Osteoblast (primary cell): ENCODE measurements at regions not wholly inside any gene's neighbourhood (a gene's known extent, or its start where the extent isn't known, plus 50 kb on each side); places are given as distances from the start of the nearest gene placed in this dataset.

ENCODE experiments used
- DNase-seq: peaks from one replicate; pipeline ENCODE4 v3.0.0; 2011; ENCODE audit warnings: low spot score, mixed read lengths; ENCODE audit not compliant: insufficient read length; ENCODE audit errors: missing footprints
- H2AFZ ChIP-seq: 2 replicates; pipeline ENCODE4 v1.6.0; 2011; ENCODE audit warnings: mild to moderate bottlenecking, low read length
- H3K27ac ChIP-seq: 2 replicates; pipeline ENCODE4 v1.5.1; 2011; ENCODE audit warnings: mild to moderate bottlenecking, low read depth, low read length, moderate library complexity
- H3K27me3 ChIP-seq: 2 replicates; pipeline ENCODE4 v1.6.0; 2012; ENCODE audit warnings: mild to moderate bottlenecking, control low read depth, inconsistent platforms, low read length, moderate library complexity; ENCODE audit not compliant: insufficient read depth
- H3K36me3 ChIP-seq: 2 replicates; pipeline ENCODE4 v1.5.1; 2011; ENCODE audit warnings: mild to moderate bottlenecking, low read length, control low read depth, moderate library complexity; ENCODE audit not compliant: insufficient read depth
- H3K4me1 ChIP-seq: 2 replicates; pipeline ENCODE4 v1.5.1; 2011; ENCODE audit warnings: mild to moderate bottlenecking, low read length, control low read depth, moderate library complexity; ENCODE audit not compliant: insufficient read depth
- H3K4me2 ChIP-seq: 2 replicates; pipeline ENCODE4 v1.6.0; 2011; ENCODE audit warnings: mild to moderate bottlenecking, low read length; ENCODE audit not compliant: insufficient read depth
- H3K4me3 ChIP-seq: fragments of 200-600 bp; sonication (generic); 3 replicates; pipeline ENCODE4 v1.5.1; 2012; ENCODE audit warnings: mild to moderate bottlenecking, low read length, inconsistent platforms; ENCODE audit not compliant: insufficient read depth
- H3K79me2 ChIP-seq: 2 replicates; pipeline ENCODE4 v1.6.0; 2012; ENCODE audit warnings: mild to moderate bottlenecking, low read length, control low read depth, inconsistent platforms; ENCODE audit not compliant: insufficient read depth
- H3K9me3 ChIP-seq: 2 replicates; pipeline ENCODE4 v1.5.1; 2011; ENCODE audit warnings: low read depth, low read length, control low read depth
- H4K20me1 ChIP-seq: 2 replicates; pipeline ENCODE4 v1.6.0; 2012; ENCODE audit warnings: mild to moderate bottlenecking, low read length, control low read depth; ENCODE audit not compliant: insufficient read depth
- TF ChIP-seq, protein P1 (sequence below): IDR thresholded peaks from 2 replicates; pipeline ENCODE4 v1.5.1; 2011; ENCODE audit warnings: mild to moderate bottlenecking, low read depth, low read length, moderate library complexity; ENCODE audit errors: extremely low read depth

DNA sequence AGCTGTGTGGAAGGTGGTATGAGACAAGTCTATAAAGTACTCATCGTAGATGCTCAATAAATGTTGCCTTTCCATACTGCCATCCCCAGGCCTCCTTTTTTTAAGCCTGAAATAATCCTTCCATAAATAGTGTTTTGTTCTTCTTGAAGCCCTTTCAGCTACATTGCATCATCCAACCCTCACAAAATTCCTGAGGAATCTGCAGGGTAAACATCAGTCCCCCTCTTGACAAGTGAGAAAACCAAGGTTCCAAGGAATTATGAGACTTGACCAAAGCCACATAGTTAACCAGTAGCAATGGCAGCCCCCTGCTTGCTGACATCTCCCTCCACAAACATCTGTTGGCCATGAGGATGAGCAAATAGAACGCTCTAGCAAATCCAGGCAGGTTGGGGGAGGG is 89.7 kb upstream of the CCL1 start:
- no peaks in the 10 kb centered on the region for H3K79me2 ChIP-seq
- no peak overlapping the region for H3K4me2 ChIP-seq
- H3K36me3 ChIP-seq = no peaks in the 10 kb centered on the region
- no peak overlapping the region for H3K4me3 ChIP-seq
- H3K27me3 ChIP-seq = no peaks in the 10 kb centered on the region
- no peak overlapping the region for H3K27ac ChIP-seq
- TF ChIP-seq, protein P1, sequence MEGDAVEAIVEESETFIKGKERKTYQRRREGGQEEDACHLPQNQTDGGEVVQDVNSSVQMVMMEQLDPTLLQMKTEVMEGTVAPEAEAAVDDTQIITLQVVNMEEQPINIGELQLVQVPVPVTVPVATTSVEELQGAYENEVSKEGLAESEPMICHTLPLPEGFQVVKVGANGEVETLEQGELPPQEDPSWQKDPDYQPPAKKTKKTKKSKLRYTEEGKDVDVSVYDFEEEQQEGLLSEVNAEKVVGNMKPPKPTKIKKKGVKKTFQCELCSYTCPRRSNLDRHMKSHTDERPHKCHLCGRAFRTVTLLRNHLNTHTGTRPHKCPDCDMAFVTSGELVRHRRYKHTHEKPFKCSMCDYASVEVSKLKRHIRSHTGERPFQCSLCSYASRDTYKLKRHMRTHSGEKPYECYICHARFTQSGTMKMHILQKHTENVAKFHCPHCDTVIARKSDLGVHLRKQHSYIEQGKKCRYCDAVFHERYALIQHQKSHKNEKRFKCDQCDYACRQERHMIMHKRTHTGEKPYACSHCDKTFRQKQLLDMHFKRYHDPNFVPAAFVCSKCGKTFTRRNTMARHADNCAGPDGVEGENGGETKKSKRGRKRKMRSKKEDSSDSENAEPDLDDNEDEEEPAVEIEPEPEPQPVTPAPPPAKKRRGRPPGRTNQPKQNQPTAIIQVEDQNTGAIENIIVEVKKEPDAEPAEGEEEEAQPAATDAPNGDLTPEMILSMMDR = no peak
- no peaks in the 10 kb centered on the region for H4K20me1 ChIP-seq
- DNase-seq = no peak
- H2AFZ ChIP-seq = no peak overlapping the region
- H3K4me1 ChIP-seq = no peaks in the 10 kb centered on the region
- no peaks in the 10 kb centered on the region for H3K9me3 ChIP-seq

- no peaks in the 10 kb centered on the region for H3K27me3 ChIP-seq
- DNase-seq = no peak
- TF ChIP-seq, protein P1 = no peak
Observed at GRCh38 chr17:34451313-34451712, 88.3 kb upstream of the CCL1 start.

GRCh38 chr17:34447406-34447805 is 84.4 kb upstream of the CCL1 start:
- no peak for DNase-seq
- Histone ChIP-seq H3K79me2 (no peaks in the 10 kb centered on the region), H4K20me1 (no peaks in the 10 kb centered on the region), H3K4me1 (no peaks in the 10 kb centered on the region), H3K9me3 (no peaks in the 10 kb centered on the region), H2AFZ (no peak overlapping the region), H3K27ac (no peak overlapping the region), H3K36me3 (no peaks in the 10 kb centered on the region), H3K4me3 (no peak overlapping the region), H3K4me2 (no peak overlapping the region), H3K27me3 (no peaks in the 10 kb centered on the region)
- TF ChIP-seq, protein P1 = no peak

More at GRCh38 chr17:34451313-34451712, 88.3 kb upstream of the CCL1 start:
- Histone ChIP-seq H3K79me2 (no peaks in the 10 kb centered on the region), H2AFZ (no peak overlapping the region), H3K4me2 (no peak overlapping the region), H4K20me1 (no peaks in the 10 kb centered on the region), H3K4me1 (no peaks in the 10 kb centered on the region), H3K36me3 (no peaks in the 10 kb centered on the region), H3K27ac (no peak overlapping the region), H3K9me3 (no peaks in the 10 kb centered on the region), H3K4me3 (no peak overlapping the region)

GRCh38 chr17:34445101-34445500 is 82.1 kb upstream of the CCL1 start:
- Histone ChIP-seq H3K27me3 (no peaks in the 10 kb centered on the region), H3K4me2 (no peak overlapping the region), H3K36me3 (no peaks in the 10 kb centered on the region), H3K4me3 (no peak overlapping the region), H3K4me1 (no peaks in the 10 kb centered on the region), H2AFZ (no peak overlapping the region), H3K27ac (no peak overlapping the region), H3K9me3 (no peaks in the 10 kb centered on the region), H3K79me2 (no peaks in the 10 kb centered on the region), H4K20me1 (no peaks in the 10 kb centered on the region)
- TF ChIP-seq, protein P1 = no peak
- no peak for DNase-seq
